AG04449 (cell line): ENCODE measurements at regions not wholly inside any gene's neighbourhood (a gene's known extent, or its start where the extent isn't known, plus 50 kb on each side); places are given as distances from the start of the nearest gene placed in this dataset.

ENCODE experiments used
- CTCF ChIA-PET: fragments of 350-600 bp; formaldehyde crosslinking; extraction: SDS; loops from one replicate; lab custom pipeline; 2021; ENCODE audit warnings: antibody characterized with exemption; lab: Yijun Ruan, JAX
- POLR2A ChIA-PET: fragments of 400-600, 350-600 bp; formaldehyde crosslinking; extraction: SDS; loops from one replicate; lab custom pipeline; 2020; ENCODE audit warnings: antibody characterized with exemption, inconsistent platforms; lab: Yijun Ruan, JAX
- DNase-seq: peaks from one replicate; pipeline ENCODE4 v3.0.0-alpha.2; 2010; ENCODE audit warnings: low read depth, low spot score
- H3K4me3 ChIP-seq: 2 replicates; pipeline ENCODE4 v1.5.1; 2011; ENCODE audit warnings: low read depth, mild to moderate bottlenecking, control low read depth, low read length
- CTCF ChIP-seq: IDR thresholded peaks from one replicate; pipeline ENCODE4 v1.5.1; 2011; ENCODE audit warnings: mild to moderate bottlenecking, moderate library complexity, low read length, control low read depth, inconsistent platforms; ENCODE audit not compliant: insufficient read depth; ENCODE audit errors: missing control alignments

GRCh38 chr3:171963546-171963945 lies 75.8 kb upstream of the FNDC3B start:
- no peak overlapping the region for H3K4me3 ChIP-seq
- DNase-seq = no peak
- CTCF ChIA-PET = no interaction called here
- TF ChIP-seq CTCF = no peak
- POLR2A ChIA-PET = no interaction called here

GRCh38 chr3:171965067-171965712 lies 74.2 kb upstream of the FNDC3B start:
- TF ChIP-seq CTCF = no peak
- no peak overlapping the region for H3K4me3 ChIP-seq
- POLR2A ChIA-PET = no interaction called here
- CTCF ChIA-PET = no interaction called here
- no peak for DNase-seq

- DNase-seq = no peak
- TF ChIP-seq CTCF = no peak
- POLR2A ChIA-PET = no interaction called here
- H3K4me3 ChIP-seq = no peak overlapping the region
- CTCF ChIA-PET = no interaction called here
Observed at GRCh38 chr3:171966533-171967136, 72.7 kb upstream of the FNDC3B start.

GRCh38 chr3:171967137-171967783 lies 72.1 kb upstream of the FNDC3B start:
- peak; percentile 65 for DNase-seq
- TF ChIP-seq CTCF = no peak
- no peak overlapping the region for H3K4me3 ChIP-seq
- ChIA-PET POLR2A (no interaction called here), CTCF (no interaction called here)

- H3K4me3 ChIP-seq = no peak overlapping the region
- POLR2A ChIA-PET = no interaction called here
- no peak for TF ChIP-seq CTCF
- DNase-seq = no peak
- CTCF ChIA-PET = no interaction called here
Observed at GRCh38 chr3:171967932-171968678, 71.3 kb upstream of the FNDC3B start.

- POLR2A ChIA-PET = no interaction called here
- H3K4me3 ChIP-seq = no peak overlapping the region
- DNase-seq = no peak
- no peak for TF ChIP-seq CTCF
- CTCF ChIA-PET = no interaction called here
Observed at GRCh38 chr3:171970301-171970788, 69.0 kb upstream of the FNDC3B start.
